AG10803 (cell line): ENCODE measurements at regions not wholly inside any gene's neighbourhood (a gene's known extent, or its start where the extent isn't known, plus 50 kb on each side); places are given as distances from the start of the nearest gene placed in this dataset.
"Not testable (repeated sequence)": the region's sequence is repeated elsewhere in the genome, so short reads cannot be mapped to it uniquely, and the experiment has no call there.

Source experiments
- DNase-seq: peaks from one replicate; pipeline ENCODE4 v3.0.0; 2010; ENCODE audit warnings: low read depth
- H3K4me3 ChIP-seq: 2 replicates; pipeline ENCODE4 v1.5.1; 2011; ENCODE audit warnings: mild to moderate bottlenecking, low read length, control low read depth
- CTCF ChIP-seq: conservative IDR thresholded peaks from 2 replicates; pipeline ENCODE4 v1.5.1; 2011; ENCODE audit warnings: mild to moderate bottlenecking, low read length, control low read depth, inconsistent platforms

GRCh38 chrX:132302687-132303086 is 83.4 kb upstream of the RAP2C start:
- not testable (repeated sequence) for H3K4me3 ChIP-seq, DNase-seq

GRCh38 chrX:132294776-132295495 is 75.7 kb upstream of the RAP2C start:
- H3K4me3 ChIP-seq: no peak overlapping the region
- DNase-seq: no peak
- TF ChIP-seq CTCF: no peak

- TF ChIP-seq CTCF: no peak
- no peak overlapping the region for H3K4me3 ChIP-seq
- DNase-seq: no peak
These were observed 74.9 kb upstream of the RAP2C start for GRCh38 chrX:132294192-132294591.

- H3K4me3 ChIP-seq: no peak overlapping the region
- peak; percentile 64 for TF ChIP-seq CTCF
- peak; percentile 62 for DNase-seq
These were observed 73.5 kb upstream of the RAP2C start for GRCh38 chrX:132292793-132293192.

GRCh38 chrX:132277953-132278614 is 58.8 kb upstream of the RAP2C start:
- no peak for TF ChIP-seq CTCF
- DNase-seq: no peak

GRCh38 chrX:132272826-132273225 is 53.6 kb upstream of the RAP2C start:
- H3K4me3 ChIP-seq: no peak overlapping the region
- no peak for TF ChIP-seq CTCF

More at GRCh38 chrX:132277953-132278614, 58.8 kb upstream of the RAP2C start:
- no peak overlapping the region for H3K4me3 ChIP-seq

GRCh38 chrX:132271311-132271778 is 52.1 kb upstream of the RAP2C start:
- no peak for TF ChIP-seq CTCF
- DNase-seq: peak; percentile 21
- no peak overlapping the region for H3K4me3 ChIP-seq

More at GRCh38 chrX:132272826-132273225, 53.6 kb upstream of the RAP2C start:
- DNase-seq: no peak
